ENCODE measurements at regions not wholly inside any gene's neighbourhood (a gene's known extent, or its start where the extent isn't known, plus 50 kb on each side); places are given as distances from the start of the nearest gene placed in this dataset.

- Histone ChIP-seq H3K9me2 (ENCODE audit: insufficient read depth) (no peaks in the 10 kb centered on the region), H3K27me3 (ENCODE audit: insufficient read depth, low read depth) (no peaks in the 10 kb centered on the region), H3K4me2 (no peak overlapping the region), H4K20me1 (ENCODE audit: insufficient read depth) (no peaks in the 10 kb centered on the region), H3K27ac (no peak overlapping the region), H3K4me3 (no peak overlapping the region), H3K9me3 (ENCODE audit: insufficient read depth, low read depth) (no peaks in the 10 kb centered on the region), H3K79me2 (ENCODE audit: low read depth) (no peaks in the 10 kb centered on the region), H2AFZ (no peak overlapping the region), H3K4me1 (replicated peaks; ENCODE audit: insufficient read depth) (no peaks in the 10 kb centered on the region), H3F3A (ENCODE audit: insufficient read depth, low read depth) (no peaks in the 10 kb centered on the region), H3K36me3 (ENCODE audit: low read depth) (no peaks in the 10 kb centered on the region)
- BruUV-seq (replicated peaks) = no TSS peak
- intact Hi-C loops (cut with micrococcal nuclease; ENCODE audit: unreplicated experiment) = no loop called here
- ChIA-PET CTCF (no interaction called here), POLR2A (ENCODE audit: unreplicated experiment) (no interaction called here)
- TF ChIP-seq, protein P1, sequence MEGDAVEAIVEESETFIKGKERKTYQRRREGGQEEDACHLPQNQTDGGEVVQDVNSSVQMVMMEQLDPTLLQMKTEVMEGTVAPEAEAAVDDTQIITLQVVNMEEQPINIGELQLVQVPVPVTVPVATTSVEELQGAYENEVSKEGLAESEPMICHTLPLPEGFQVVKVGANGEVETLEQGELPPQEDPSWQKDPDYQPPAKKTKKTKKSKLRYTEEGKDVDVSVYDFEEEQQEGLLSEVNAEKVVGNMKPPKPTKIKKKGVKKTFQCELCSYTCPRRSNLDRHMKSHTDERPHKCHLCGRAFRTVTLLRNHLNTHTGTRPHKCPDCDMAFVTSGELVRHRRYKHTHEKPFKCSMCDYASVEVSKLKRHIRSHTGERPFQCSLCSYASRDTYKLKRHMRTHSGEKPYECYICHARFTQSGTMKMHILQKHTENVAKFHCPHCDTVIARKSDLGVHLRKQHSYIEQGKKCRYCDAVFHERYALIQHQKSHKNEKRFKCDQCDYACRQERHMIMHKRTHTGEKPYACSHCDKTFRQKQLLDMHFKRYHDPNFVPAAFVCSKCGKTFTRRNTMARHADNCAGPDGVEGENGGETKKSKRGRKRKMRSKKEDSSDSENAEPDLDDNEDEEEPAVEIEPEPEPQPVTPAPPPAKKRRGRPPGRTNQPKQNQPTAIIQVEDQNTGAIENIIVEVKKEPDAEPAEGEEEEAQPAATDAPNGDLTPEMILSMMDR (conservative IDR thresholded peaks at IDR 0.05) = no peak
- no peak for TF ChIP-seq EZH2 (IDR thresholded peaks at IDR 0.05; ENCODE audit: low read depth)
- no peak for DNase-seq
These were observed 719.5 kb downstream of the TLR4 start for GRCh38 chr9:118423721-118424120.

DNA sequence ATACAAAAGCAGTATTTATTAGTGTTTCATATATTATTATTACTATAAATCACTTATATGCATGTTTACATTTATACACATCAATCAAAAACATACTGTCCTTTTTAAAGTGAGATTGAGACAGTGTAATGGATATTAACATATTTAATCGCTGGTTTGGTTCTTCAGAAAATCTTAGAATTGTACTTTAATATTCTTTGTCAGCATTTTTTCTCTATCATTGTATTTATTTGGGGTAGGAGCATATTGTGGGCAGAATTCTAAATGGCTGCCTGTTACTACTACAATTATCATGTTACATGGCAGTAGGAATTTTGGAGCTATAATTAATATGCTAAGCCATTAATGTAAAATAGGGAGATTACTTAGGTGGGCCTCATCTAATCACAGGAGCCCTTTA lies 722.6 kb downstream of the TLR4 start:
- H3K9me2 ChIP-seq (ENCODE audit: insufficient read depth) = no peaks in the 10 kb centered on the region
- POLR2A ChIA-PET (ENCODE audit: unreplicated experiment) = no interaction called here
- no peak overlapping the region for H3K4me3 ChIP-seq
- H3K4me1 ChIP-seq (replicated peaks; ENCODE audit: insufficient read depth) = no peaks in the 10 kb centered on the region
- H3K4me2 ChIP-seq = no peak overlapping the region
- CTCF ChIA-PET = no interaction called here
- no peak for DNase-seq
- no peaks in the 10 kb centered on the region for H3K36me3 ChIP-seq (ENCODE audit: low read depth)
- no peaks in the 10 kb centered on the region for H3K79me2 ChIP-seq (ENCODE audit: low read depth)
- BruUV-seq (replicated peaks) = no TSS peak
- H3K9me3 ChIP-seq (ENCODE audit: insufficient read depth, low read depth) = no peaks in the 10 kb centered on the region
- intact Hi-C loops (cut with micrococcal nuclease; ENCODE audit: unreplicated experiment) = no loop called here
- no peak overlapping the region for H2AFZ ChIP-seq
- no peaks in the 10 kb centered on the region for H3K27me3 ChIP-seq (ENCODE audit: insufficient read depth, low read depth)
- no peaks in the 10 kb centered on the region for H3F3A ChIP-seq (ENCODE audit: insufficient read depth, low read depth)
- H3K27ac ChIP-seq = no peak overlapping the region
- TF ChIP-seq, protein P1 (conservative IDR thresholded peaks at IDR 0.05) = no peak
- TF ChIP-seq EZH2 (IDR thresholded peaks at IDR 0.05; ENCODE audit: low read depth) = no peak
- peaks cover under 1% of the 10 kb centered on the region; the same call in 1 of the 2 replicates for H4K20me1 ChIP-seq (ENCODE audit: insufficient read depth)

DNA sequence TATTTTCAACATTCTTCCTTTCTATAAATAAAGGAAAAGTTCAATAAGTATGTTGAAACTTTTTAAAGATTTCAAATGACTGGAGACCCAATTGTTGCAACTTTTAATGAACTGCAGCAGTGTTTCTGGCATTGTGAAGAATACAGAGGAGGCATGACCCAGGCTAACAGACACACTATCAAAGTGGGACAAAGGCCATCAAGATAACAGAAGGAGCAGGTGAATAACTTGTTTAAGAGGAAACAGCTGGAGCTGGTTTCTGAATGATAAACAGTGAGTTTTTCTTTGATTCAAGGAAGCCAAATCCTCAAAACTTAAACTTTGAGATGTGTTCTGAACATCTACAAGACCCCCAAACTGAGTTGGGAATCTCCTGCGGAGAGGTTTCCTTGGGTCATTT lies 734.6 kb downstream of the TLR4 start:
- Histone ChIP-seq H3K9me2 (ENCODE audit: insufficient read depth) (no peaks in the 10 kb centered on the region), H4K20me1 (ENCODE audit: insufficient read depth) (no peaks in the 10 kb centered on the region; the same call in 1 of the 2 replicates), H3K27me3 (ENCODE audit: insufficient read depth, low read depth) (no peaks in the 10 kb centered on the region), H3K4me1 (replicated peaks; ENCODE audit: insufficient read depth) (no peaks in the 10 kb centered on the region), H3K79me2 (ENCODE audit: low read depth) (no peaks in the 10 kb centered on the region), H3F3A (ENCODE audit: insufficient read depth, low read depth) (no peaks in the 10 kb centered on the region), H2AFZ (no peak overlapping the region), H3K27ac (no peak overlapping the region), H3K36me3 (ENCODE audit: low read depth) (no peaks in the 10 kb centered on the region), H3K9me3 (ENCODE audit: insufficient read depth, low read depth) (no peaks in the 10 kb centered on the region), H3K4me3 (no peak overlapping the region), H3K4me2 (no peak overlapping the region)
- no TSS peak for BruUV-seq (replicated peaks)
- intact Hi-C loops (cut with micrococcal nuclease; ENCODE audit: unreplicated experiment) = no loop called here
- ChIA-PET CTCF (no interaction called here), POLR2A (ENCODE audit: unreplicated experiment) (no interaction called here)
- no peak for TF ChIP-seq EZH2 (IDR thresholded peaks at IDR 0.05; ENCODE audit: low read depth)
- TF ChIP-seq, protein P1 (conservative IDR thresholded peaks at IDR 0.05) = no peak
- no peak for DNase-seq
